OCI-LY1 (cell line): ENCODE measurements at regions not wholly inside any gene's neighbourhood (a gene's known extent, or its start where the extent isn't known, plus 50 kb on each side); places are given as distances from the start of the nearest gene placed in this dataset.

Source experiments
- EZH2 ChIP-seq: fragments of 200-600 bp; sonication (generic), shearing (Covaris generic); IDR thresholded peaks from 2 replicates; pipeline ENCODE4 v1.8.0; 2017; ENCODE audit warnings: borderline replicate concordance, mixed run types, mild to moderate bottlenecking, antibody characterized with exemption, low read length, moderate library complexity, mixed read lengths
- TF ChIP-seq, protein P1 (sequence below): fragments of 200-600 bp; sonication (generic), shearing (Covaris generic); IDR thresholded peaks from 2 replicates; pipeline ENCODE4 v1.5.1; 2017; ENCODE audit warnings: mild to moderate bottlenecking, antibody characterized with exemption, low read length, moderate library complexity, mixed read lengths

DNA sequence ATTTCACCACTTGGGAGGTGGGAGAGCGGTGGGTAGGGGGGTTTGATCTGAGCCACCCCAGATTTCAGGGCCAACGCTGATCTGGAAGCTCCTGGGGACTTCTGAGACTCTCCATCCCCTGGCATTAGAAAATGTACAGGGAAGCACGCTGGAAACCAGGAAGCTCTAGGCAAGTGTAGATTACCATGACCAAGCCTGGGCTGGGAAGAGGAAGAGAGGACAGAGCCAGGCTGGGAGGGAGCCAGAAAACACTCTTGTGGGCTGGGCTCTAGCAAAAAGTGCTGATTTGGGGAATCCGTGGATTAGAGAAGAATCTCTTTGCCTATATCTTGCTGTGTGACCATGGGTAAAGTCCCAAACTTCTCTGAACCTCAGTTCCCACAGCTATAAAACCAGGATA lies 236.7 kb downstream of the BCL11B start:
- TF ChIP-seq, protein P1, sequence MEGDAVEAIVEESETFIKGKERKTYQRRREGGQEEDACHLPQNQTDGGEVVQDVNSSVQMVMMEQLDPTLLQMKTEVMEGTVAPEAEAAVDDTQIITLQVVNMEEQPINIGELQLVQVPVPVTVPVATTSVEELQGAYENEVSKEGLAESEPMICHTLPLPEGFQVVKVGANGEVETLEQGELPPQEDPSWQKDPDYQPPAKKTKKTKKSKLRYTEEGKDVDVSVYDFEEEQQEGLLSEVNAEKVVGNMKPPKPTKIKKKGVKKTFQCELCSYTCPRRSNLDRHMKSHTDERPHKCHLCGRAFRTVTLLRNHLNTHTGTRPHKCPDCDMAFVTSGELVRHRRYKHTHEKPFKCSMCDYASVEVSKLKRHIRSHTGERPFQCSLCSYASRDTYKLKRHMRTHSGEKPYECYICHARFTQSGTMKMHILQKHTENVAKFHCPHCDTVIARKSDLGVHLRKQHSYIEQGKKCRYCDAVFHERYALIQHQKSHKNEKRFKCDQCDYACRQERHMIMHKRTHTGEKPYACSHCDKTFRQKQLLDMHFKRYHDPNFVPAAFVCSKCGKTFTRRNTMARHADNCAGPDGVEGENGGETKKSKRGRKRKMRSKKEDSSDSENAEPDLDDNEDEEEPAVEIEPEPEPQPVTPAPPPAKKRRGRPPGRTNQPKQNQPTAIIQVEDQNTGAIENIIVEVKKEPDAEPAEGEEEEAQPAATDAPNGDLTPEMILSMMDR: no peak
- no peak for TF ChIP-seq EZH2
